ENCODE measurements at regions not wholly inside any gene's neighbourhood (a gene's known extent, or its start where the extent isn't known, plus 50 kb on each side); places are given as distances from the start of the nearest gene placed in this dataset.

DNA sequence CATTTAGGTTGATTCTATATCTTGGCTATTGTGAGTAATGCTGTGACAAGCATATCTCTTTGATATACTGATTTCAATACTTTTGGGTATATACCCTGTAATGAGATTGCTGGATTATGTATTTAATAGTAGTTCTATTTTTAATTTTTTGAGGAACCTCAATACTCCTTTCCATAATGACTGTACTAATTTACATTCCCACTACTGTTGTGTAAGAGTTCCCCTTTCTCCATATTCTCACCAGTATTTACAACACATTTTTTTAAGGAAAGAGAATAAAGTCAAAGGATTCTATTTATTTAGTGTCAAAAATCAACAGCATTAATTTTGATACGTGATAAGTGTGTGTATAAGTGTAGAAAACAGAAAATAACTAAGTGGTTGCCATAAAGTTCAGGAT lies 356.4 kb upstream of the EDIL3 start:
- Histone ChIP-seq H3K27ac (no peak overlapping the region), H3K4me3 (ENCODE audit: low read depth, low read length) (no peak overlapping the region), H3K9me3 (ENCODE audit: severe bottlenecking) (peaks cover 4% of the 10 kb centered on the region), H3K27me3 (ENCODE audit: insufficient read depth, low read depth, severe bottlenecking) (no peaks in the 10 kb centered on the region), H3K36me3 (no peaks in the 10 kb centered on the region)
- DNase-seq = no peak
- TF ChIP-seq, protein P1, sequence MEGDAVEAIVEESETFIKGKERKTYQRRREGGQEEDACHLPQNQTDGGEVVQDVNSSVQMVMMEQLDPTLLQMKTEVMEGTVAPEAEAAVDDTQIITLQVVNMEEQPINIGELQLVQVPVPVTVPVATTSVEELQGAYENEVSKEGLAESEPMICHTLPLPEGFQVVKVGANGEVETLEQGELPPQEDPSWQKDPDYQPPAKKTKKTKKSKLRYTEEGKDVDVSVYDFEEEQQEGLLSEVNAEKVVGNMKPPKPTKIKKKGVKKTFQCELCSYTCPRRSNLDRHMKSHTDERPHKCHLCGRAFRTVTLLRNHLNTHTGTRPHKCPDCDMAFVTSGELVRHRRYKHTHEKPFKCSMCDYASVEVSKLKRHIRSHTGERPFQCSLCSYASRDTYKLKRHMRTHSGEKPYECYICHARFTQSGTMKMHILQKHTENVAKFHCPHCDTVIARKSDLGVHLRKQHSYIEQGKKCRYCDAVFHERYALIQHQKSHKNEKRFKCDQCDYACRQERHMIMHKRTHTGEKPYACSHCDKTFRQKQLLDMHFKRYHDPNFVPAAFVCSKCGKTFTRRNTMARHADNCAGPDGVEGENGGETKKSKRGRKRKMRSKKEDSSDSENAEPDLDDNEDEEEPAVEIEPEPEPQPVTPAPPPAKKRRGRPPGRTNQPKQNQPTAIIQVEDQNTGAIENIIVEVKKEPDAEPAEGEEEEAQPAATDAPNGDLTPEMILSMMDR (IDR thresholded peaks at IDR 0.05; ENCODE audit: low read depth, low read length) = no peak

DNA sequence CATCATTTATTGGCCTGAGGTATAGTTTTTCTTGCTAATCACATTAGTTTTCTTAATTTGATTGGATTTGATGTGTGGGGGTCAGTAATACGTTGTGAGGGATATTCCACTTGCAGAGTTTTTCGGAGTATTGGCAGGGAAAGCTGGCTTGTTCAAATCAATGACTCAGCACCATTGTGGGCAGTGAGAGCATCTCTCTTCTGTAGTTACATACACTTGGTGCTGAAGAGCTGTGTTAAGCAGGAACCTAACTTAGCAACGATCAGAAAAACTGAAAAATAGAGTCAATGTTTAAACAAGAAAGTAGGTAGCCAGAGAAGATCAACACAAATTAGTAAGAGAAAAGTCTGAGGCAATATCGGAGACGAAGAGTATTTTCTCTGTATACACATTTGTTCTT lies 344.6 kb upstream of the EDIL3 start:
- H3K36me3 ChIP-seq = no peaks in the 10 kb centered on the region
- DNase-seq = no peak
- TF ChIP-seq, protein P1 (IDR thresholded peaks at IDR 0.05; ENCODE audit: low read depth, low read length) = no peak
- no peak overlapping the region for H3K27ac ChIP-seq
- no peaks in the 10 kb centered on the region for H3K9me3 ChIP-seq (ENCODE audit: severe bottlenecking)
- no peaks in the 10 kb centered on the region for H3K27me3 ChIP-seq (ENCODE audit: insufficient read depth, low read depth, severe bottlenecking)
- H3K4me3 ChIP-seq (ENCODE audit: low read depth, low read length) = no peak overlapping the region

DNA sequence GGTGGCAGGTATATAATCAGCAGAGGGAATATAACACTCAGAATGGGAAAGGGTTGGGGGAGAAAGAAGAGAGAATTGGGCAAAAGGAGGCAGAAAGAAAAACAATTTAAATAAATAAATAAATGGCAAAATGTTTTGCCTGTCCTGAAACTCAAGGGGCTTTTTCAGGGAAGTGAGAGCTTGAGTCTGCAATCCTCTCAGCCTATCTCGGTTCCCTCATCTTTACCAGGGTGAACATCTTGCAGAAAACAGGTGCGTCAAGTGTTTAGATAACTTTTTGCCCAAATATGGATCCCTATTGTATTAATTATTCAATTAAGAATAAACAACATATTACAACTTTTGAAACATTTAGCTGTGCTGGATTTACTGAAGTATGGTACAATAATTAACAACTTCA lies 343.0 kb upstream of the EDIL3 start:
- Histone ChIP-seq H3K27ac (no peak overlapping the region), H3K36me3 (no peaks in the 10 kb centered on the region), H3K9me3 (ENCODE audit: severe bottlenecking) (no peaks in the 10 kb centered on the region), H3K27me3 (ENCODE audit: insufficient read depth, low read depth, severe bottlenecking) (no peaks in the 10 kb centered on the region), H3K4me3 (ENCODE audit: low read depth, low read length) (no peak overlapping the region)
- TF ChIP-seq, protein P1 (IDR thresholded peaks at IDR 0.05; ENCODE audit: low read depth, low read length) = no peak
- no peak for DNase-seq

GRCh38 chr5:84725946-84726570 lies 341.4 kb upstream of the EDIL3 start:
- no peak for DNase-seq
- H3K4me3 ChIP-seq (ENCODE audit: low read depth, low read length) = no peak overlapping the region
- H3K36me3 ChIP-seq = no peaks in the 10 kb centered on the region
- TF ChIP-seq, protein P1 (IDR thresholded peaks at IDR 0.05; ENCODE audit: low read depth, low read length) = no peak
- no peak overlapping the region for H3K27ac ChIP-seq
- H3K9me3 ChIP-seq (ENCODE audit: severe bottlenecking) = no peaks in the 10 kb centered on the region
- no peaks in the 10 kb centered on the region for H3K27me3 ChIP-seq (ENCODE audit: insufficient read depth, low read depth, severe bottlenecking)

GRCh38 chr5:84724683-84725082 lies 340.0 kb upstream of the EDIL3 start:
- Histone ChIP-seq H3K36me3 (no peaks in the 10 kb centered on the region), H3K4me3 (ENCODE audit: low read depth, low read length) (no peak overlapping the region), H3K27me3 (ENCODE audit: insufficient read depth, low read depth, severe bottlenecking) (no peaks in the 10 kb centered on the region), H3K27ac (no peak overlapping the region), H3K9me3 (ENCODE audit: severe bottlenecking) (no peaks in the 10 kb centered on the region)
- TF ChIP-seq, protein P1 (IDR thresholded peaks at IDR 0.05; ENCODE audit: low read depth, low read length) = no peak
- no peak for DNase-seq

- H3K27me3 ChIP-seq (ENCODE audit: insufficient read depth, low read depth, severe bottlenecking) = no peaks in the 10 kb centered on the region
- no peaks in the 10 kb centered on the region for H3K36me3 ChIP-seq
- H3K4me3 ChIP-seq (ENCODE audit: low read depth, low read length) = no peak overlapping the region
- TF ChIP-seq, protein P1 (IDR thresholded peaks at IDR 0.05; ENCODE audit: low read depth, low read length) = no peak
- no peaks in the 10 kb centered on the region for H3K9me3 ChIP-seq (ENCODE audit: severe bottlenecking)
- DNase-seq = no peak
- no peak overlapping the region for H3K27ac ChIP-seq
Measured at GRCh38 chr5:84724181-84724580, 339.5 kb upstream of the EDIL3 start.
